Liver (tissue), 8 donors: ENCODE measurements at regions not wholly inside any gene's neighbourhood (a gene's known extent, or its start where the extent isn't known, plus 50 kb on each side); places are given as distances from the start of the nearest gene placed in this dataset.

Source experiments
- DNase-seq: peaks from one replicate; pipeline ENCODE4 v3.0.0-alpha.2; 2017; ENCODE audit warnings: low spot score
- H3K27ac ChIP-seq, 2 donors: one replicate each; pipeline ENCODE4 v1.7.0; 2013; ENCODE audit warnings: inconsistent platforms in 2 of 2, low read length in 2 of 2, control low read depth in 1 of 2, low read depth in 1 of 2, mild to moderate bottlenecking in 1 of 2
- H3K27me3 ChIP-seq, 4 donors: one replicate each; pipeline versions ENCODE4 v1.6.1 to v1.7.0; 2013; ENCODE audit warnings: low read length in 3 of 4, inconsistent platforms in 1 of 4, mild to moderate bottlenecking in 1 of 4, moderate library complexity in 1 of 4; ENCODE audit not compliant: control insufficient read depth in 4 of 4, insufficient read depth in 4 of 4
- H3K36me3 ChIP-seq, 4 donors: one replicate each; pipeline versions ENCODE4 v1.6.1 to v1.7.0; 2013; ENCODE audit warnings: low read length in 3 of 4, mild to moderate bottlenecking in 3 of 4, low read depth in 1 of 4, moderate library complexity in 1 of 4; ENCODE audit not compliant: control insufficient read depth in 4 of 4, insufficient read depth in 3 of 4
- H3K4me1 ChIP-seq, 4 donors: one replicate each; pipeline versions ENCODE4 v1.6.1 to v1.7.0; 2013; ENCODE audit warnings: low read length in 3 of 4, mild to moderate bottlenecking in 3 of 4, moderate library complexity in 1 of 4; ENCODE audit not compliant: control insufficient read depth in 4 of 4, insufficient read depth in 4 of 4
- H3K4me3 ChIP-seq, 3 donors: one replicate each; pipeline versions ENCODE4 v1.6.1 to v1.7.0; 2013; ENCODE audit warnings: low read length in 3 of 3, control low read depth in 1 of 3, low read depth in 1 of 3, mild to moderate bottlenecking in 1 of 3
- H3K9ac ChIP-seq, 2 donors: one replicate each; pipeline ENCODE4 v1.7.0; 2013; ENCODE audit warnings: low read length in 2 of 2, mild to moderate bottlenecking in 2 of 2, moderate library complexity in 2 of 2, control low read depth in 1 of 2, low read depth in 1 of 2
- H3K9me3 ChIP-seq, 4 donors: one replicate each; pipeline versions ENCODE4 v1.6.1 to v1.7.0; 2013; ENCODE audit warnings: low read length in 3 of 4; ENCODE audit not compliant: control insufficient read depth in 4 of 4
- EGR1 ChIP-seq, 2 donors: IDR thresholded peaks; 2 replicates each; pipeline ENCODE4 v1.6.1; 2016 to 2018; ENCODE audit warnings: antibody characterized with exemption in 2 of 2, low read depth in 2 of 2
- FOXA1 ChIP-seq: IDR thresholded peaks from 2 replicates; pipeline ENCODE4 v1.6.1; 2016; ENCODE audit warnings: antibody characterized with exemption
- FOXA2 ChIP-seq: IDR thresholded peaks from 2 replicates; pipeline ENCODE4 v1.6.1; 2016; ENCODE audit warnings: antibody characterized with exemption
- GABPA ChIP-seq, 2 donors: IDR thresholded peaks in 1 of 2; conservative IDR thresholded peaks in 1 of 2; 2 replicates each; pipeline ENCODE4 v1.6.1; 2016; ENCODE audit warnings: antibody characterized with exemption in 2 of 2, mild to moderate bottlenecking in 1 of 2, moderate library complexity in 1 of 2
- HNF4G ChIP-seq: IDR thresholded peaks from 2 replicates; pipeline ENCODE4 v1.6.1; 2016; ENCODE audit warnings: antibody characterized with exemption
- JUND ChIP-seq, 2 donors: IDR thresholded peaks; 2 replicates each; pipeline ENCODE4 v1.6.1; 2016; ENCODE audit warnings: antibody characterized with exemption in 2 of 2
- NR2F2 ChIP-seq: IDR thresholded peaks from 2 replicates; pipeline ENCODE4 v1.6.1; 2016; ENCODE audit warnings: antibody characterized with exemption
- RAD21 ChIP-seq, 2 donors: IDR thresholded peaks; 2 replicates each; pipeline ENCODE4 v1.6.1; 2016; ENCODE audit warnings: antibody characterized with exemption in 2 of 2, mild to moderate bottlenecking in 2 of 2
- RXRA ChIP-seq, 2 donors: IDR thresholded peaks; 2 replicates each; pipeline ENCODE4 v1.6.1; 2017 to 2018; ENCODE audit warnings: antibody characterized with exemption in 2 of 2, mild to moderate bottlenecking in 1 of 2
- SP1 ChIP-seq: IDR thresholded peaks from 2 replicates; pipeline ENCODE4 v1.6.1; 2018; ENCODE audit warnings: antibody characterized with exemption, mild to moderate bottlenecking
- TAF1 ChIP-seq: conservative IDR thresholded peaks from 2 replicates; pipeline ENCODE4 v1.6.1; 2016; ENCODE audit warnings: antibody characterized with exemption, mild to moderate bottlenecking
- YY1 ChIP-seq: IDR thresholded peaks from 2 replicates; pipeline ENCODE4 v1.6.1; 2016; ENCODE audit warnings: antibody characterized with exemption, mild to moderate bottlenecking
- WGBS: extraction: QIAGEN DNeasy Blood & Tissue Kit; methylation state at CpG from one replicate; pipeline ENCODE4 v1.1.7; 2013; 5-methylcytosine and 5-hydroxymethylcytosine counted together
- TF ChIP-seq, protein P1 (sequence below): fragments of 150-350 bp; IDR thresholded peaks from 2 replicates; pipeline ENCODE4 v1.5.1; 2017; ENCODE audit warnings: improper control_type of control experiment, low read depth, low read length; ENCODE audit not compliant: missing input control
- TF ChIP-seq, protein P2 (sequence below): IDR thresholded peaks from 2 replicates; pipeline ENCODE4 v1.6.1; 2016; ENCODE audit warnings: antibody characterized with exemption, mild to moderate bottlenecking
- TF ChIP-seq, protein P3 (sequence below): IDR thresholded peaks from 2 replicates; pipeline ENCODE4 v1.6.1; 2016; ENCODE audit warnings: antibody characterized with exemption
- TF ChIP-seq, protein P4 (sequence below): IDR thresholded peaks from 2 replicates; pipeline ENCODE4 v1.6.1; 2016; ENCODE audit warnings: antibody characterized with exemption
- TF ChIP-seq, protein P5 (sequence below): IDR thresholded peaks from 2 replicates; pipeline ENCODE4 v1.6.1; 2016; ENCODE audit warnings: antibody characterized with exemption
- donor health status: healthy.
- donor health status: healthy.
- donor health status: healthy.
- donor health status: healthy.
- donor health status: healthy.

DNA sequence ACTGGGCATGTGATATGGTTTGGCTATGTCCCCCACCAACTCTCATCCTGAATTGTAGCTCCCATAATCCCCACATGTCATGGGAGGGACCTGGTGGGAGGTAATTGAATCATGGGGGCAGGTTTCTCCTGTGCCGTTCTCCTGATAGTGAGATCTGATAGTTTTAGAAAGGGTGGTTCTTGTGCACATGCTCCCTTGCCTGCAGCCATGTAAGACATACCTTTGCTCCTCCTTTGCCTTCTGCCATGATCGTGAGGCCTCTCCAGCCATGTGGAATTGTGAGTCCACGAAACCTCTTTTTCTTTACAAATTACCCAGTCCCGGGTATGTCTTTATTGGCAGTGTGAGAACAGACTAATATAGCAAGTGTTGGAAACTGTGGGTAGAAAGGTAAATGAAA is 99.5 kb upstream of the HMCN1 start:
- TF ChIP-seq RXRA (IDR thresholded peaks at IDR 0.05) (no peak), YY1 (no peak), HNF4G (no peak), NR2F2 (no peak), SP1 (no peak), GABPA (IDR thresholded peaks at IDR 0.05 in 1 of 2, conservative IDR thresholded peaks at IDR 0.05 in 1 of 2) (no peak), JUND (IDR thresholded peaks at IDR 0.05) (no peak), TAF1 (no peak), RAD21 (IDR thresholded peaks at IDR 0.05) (no peak), EGR1 (IDR thresholded peaks at IDR 0.05; ENCODE audit: low read depth in 2 of 2) (no peak), FOXA2 (no peak), FOXA1 (no peak)
- TF ChIP-seq, protein P1, sequence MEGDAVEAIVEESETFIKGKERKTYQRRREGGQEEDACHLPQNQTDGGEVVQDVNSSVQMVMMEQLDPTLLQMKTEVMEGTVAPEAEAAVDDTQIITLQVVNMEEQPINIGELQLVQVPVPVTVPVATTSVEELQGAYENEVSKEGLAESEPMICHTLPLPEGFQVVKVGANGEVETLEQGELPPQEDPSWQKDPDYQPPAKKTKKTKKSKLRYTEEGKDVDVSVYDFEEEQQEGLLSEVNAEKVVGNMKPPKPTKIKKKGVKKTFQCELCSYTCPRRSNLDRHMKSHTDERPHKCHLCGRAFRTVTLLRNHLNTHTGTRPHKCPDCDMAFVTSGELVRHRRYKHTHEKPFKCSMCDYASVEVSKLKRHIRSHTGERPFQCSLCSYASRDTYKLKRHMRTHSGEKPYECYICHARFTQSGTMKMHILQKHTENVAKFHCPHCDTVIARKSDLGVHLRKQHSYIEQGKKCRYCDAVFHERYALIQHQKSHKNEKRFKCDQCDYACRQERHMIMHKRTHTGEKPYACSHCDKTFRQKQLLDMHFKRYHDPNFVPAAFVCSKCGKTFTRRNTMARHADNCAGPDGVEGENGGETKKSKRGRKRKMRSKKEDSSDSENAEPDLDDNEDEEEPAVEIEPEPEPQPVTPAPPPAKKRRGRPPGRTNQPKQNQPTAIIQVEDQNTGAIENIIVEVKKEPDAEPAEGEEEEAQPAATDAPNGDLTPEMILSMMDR: no peak
- TF ChIP-seq, protein P2, sequence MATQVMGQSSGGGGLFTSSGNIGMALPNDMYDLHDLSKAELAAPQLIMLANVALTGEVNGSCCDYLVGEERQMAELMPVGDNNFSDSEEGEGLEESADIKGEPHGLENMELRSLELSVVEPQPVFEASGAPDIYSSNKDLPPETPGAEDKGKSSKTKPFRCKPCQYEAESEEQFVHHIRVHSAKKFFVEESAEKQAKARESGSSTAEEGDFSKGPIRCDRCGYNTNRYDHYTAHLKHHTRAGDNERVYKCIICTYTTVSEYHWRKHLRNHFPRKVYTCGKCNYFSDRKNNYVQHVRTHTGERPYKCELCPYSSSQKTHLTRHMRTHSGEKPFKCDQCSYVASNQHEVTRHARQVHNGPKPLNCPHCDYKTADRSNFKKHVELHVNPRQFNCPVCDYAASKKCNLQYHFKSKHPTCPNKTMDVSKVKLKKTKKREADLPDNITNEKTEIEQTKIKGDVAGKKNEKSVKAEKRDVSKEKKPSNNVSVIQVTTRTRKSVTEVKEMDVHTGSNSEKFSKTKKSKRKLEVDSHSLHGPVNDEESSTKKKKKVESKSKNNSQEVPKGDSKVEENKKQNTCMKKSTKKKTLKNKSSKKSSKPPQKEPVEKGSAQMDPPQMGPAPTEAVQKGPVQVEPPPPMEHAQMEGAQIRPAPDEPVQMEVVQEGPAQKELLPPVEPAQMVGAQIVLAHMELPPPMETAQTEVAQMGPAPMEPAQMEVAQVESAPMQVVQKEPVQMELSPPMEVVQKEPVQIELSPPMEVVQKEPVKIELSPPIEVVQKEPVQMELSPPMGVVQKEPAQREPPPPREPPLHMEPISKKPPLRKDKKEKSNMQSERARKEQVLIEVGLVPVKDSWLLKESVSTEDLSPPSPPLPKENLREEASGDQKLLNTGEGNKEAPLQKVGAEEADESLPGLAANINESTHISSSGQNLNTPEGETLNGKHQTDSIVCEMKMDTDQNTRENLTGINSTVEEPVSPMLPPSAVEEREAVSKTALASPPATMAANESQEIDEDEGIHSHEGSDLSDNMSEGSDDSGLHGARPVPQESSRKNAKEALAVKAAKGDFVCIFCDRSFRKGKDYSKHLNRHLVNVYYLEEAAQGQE: no peak
- TF ChIP-seq, protein P3, sequence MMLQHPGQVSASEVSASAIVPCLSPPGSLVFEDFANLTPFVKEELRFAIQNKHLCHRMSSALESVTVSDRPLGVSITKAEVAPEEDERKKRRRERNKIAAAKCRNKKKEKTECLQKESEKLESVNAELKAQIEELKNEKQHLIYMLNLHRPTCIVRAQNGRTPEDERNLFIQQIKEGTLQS: no peak
- TF ChIP-seq, protein P4, sequence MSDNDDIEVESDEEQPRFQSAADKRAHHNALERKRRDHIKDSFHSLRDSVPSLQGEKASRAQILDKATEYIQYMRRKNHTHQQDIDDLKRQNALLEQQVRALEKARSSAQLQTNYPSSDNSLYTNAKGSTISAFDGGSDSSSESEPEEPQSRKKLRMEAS: no peak
- TF ChIP-seq, protein P5, sequence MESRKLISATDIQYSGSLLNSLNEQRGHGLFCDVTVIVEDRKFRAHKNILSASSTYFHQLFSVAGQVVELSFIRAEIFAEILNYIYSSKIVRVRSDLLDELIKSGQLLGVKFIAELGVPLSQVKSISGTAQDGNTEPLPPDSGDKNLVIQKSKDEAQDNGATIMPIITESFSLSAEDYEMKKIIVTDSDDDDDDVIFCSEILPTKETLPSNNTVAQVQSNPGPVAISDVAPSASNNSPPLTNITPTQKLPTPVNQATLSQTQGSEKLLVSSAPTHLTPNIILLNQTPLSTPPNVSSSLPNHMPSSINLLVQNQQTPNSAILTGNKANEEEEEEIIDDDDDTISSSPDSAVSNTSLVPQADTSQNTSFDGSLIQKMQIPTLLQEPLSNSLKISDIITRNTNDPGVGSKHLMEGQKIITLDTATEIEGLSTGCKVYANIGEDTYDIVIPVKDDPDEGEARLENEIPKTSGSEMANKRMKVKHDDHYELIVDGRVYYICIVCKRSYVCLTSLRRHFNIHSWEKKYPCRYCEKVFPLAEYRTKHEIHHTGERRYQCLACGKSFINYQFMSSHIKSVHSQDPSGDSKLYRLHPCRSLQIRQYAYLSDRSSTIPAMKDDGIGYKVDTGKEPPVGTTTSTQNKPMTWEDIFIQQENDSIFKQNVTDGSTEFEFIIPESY: no peak
- Histone ChIP-seq H3K27ac (no peak overlapping the region), H3K4me1 (no peaks in the 10 kb centered on the region), H3K9me3 (no peaks in the 10 kb centered on the region), H3K9ac (no peak overlapping the region), H3K4me3 (no peak overlapping the region), H3K36me3 (no peaks in the 10 kb centered on the region), H3K27me3 (no peaks in the 10 kb centered on the region)
- no peak for DNase-seq
- WGBS: 82% methylated on average over 4 of the region's 4 CpGs
